ENCODE measurements at regions not wholly inside any gene's neighbourhood (a gene's known extent, or its start where the extent isn't known, plus 50 kb on each side); places are given as distances from the start of the nearest gene placed in this dataset.
"Not testable (repeated sequence)": the region's sequence is repeated elsewhere in the genome, so short reads cannot be mapped to it uniquely, and the experiment has no call there.

DNA sequence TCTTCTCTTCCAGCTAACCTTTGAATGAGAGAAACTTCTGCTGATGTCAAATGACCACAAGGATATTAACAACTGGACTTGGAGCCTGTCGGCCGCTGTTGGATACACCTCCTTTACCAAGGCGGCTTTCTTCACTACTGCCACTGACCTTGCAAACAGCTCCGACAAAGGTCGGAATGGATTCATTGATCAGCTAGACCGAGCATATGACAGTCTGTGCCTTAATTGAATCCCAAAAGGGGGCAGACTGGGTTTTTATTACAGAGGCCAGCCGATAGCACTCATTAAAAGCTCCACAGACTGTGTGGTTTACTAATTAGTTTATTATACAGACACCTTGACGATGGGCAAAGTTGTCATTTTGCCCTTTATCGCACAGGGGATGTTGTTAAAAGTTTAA lies 394.5 kb downstream of the RERGL start:
- DNase-seq (ENCODE audit: low spot score) = no peak

DNA sequence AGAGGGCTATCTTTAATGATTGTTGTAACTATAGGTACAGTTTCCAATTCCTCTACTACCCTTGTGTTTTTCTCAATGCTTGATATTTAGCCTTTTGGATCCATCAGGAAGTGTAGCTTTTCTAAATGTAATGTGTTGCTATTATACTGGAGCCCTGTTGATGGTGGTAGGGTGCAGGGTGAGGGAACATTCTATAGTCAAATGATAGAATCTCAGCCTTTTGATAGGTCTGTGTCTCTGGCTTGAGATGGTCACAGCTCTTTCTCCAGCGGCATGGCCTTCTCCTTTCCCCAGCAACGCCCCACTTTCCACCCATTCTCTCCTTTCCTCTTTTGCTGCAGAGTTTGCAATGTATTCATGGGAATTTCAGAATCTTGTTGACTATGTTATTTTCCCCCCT lies 398.6 kb downstream of the RERGL start:
- DNase-seq (ENCODE audit: low spot score) = no peak

- DNase-seq (ENCODE audit: low spot score) = no peak
These were observed 409.8 kb downstream of the RERGL start for GRCh38 chr12:17680220-17680619.

GRCh38 chr12:17666641-17667324 lies 423.2 kb downstream of the RERGL start:
- DNase-seq (ENCODE audit: low spot score) = no peak

GRCh38 chr12:17665839-17666238 lies 424.2 kb downstream of the RERGL start:
- no peak for DNase-seq (ENCODE audit: low spot score)

DNA sequence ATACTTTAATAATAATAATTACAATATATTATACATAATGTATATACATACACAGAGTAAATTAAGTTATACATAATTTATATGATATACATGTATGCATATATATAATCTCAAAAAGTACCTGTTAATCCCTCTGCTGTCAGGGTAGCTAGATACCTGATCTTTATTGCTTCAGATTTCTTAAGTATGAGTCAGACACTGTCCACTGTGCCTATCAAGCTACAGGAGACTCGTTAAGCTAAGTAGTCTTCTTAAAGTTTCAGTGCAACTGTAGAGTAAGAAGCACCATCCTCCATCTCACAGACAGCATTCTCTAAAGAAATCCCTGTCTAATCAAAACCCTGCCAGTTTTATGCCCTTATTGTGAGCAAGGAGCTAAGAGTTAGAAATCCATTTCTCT lies 428.7 kb downstream of the RERGL start:
- no peak for DNase-seq (ENCODE audit: low spot score)

DNA sequence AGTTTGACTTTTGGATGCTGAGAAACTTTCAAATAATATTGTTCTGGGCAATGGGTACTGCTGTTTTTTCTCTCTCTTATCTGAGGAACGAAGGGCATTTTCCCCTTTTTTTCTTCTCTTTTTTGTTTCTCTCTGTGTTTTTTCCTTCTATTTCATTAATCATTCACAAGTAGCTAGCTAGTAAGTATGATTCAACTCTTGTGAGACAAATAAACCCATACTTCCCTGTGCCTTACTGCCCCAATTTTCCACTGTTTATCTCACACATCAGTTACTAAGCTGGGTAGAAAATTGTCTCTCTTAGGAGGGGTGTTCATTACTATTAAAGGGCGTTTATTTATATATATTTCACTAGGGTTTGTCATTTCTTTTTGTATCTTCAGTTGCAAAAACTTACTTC lies 437.6 kb downstream of the RERGL start:
- no peak for DNase-seq (ENCODE audit: low spot score)

GRCh38 chr12:17642340-17642650 lies 447.7 kb downstream of the RERGL start:
- no peak for DNase-seq (ENCODE audit: low spot score)

GRCh38 chr12:17640615-17641014 lies 449.4 kb downstream of the RERGL start:
- no peak for DNase-seq (ENCODE audit: low spot score)

DNA sequence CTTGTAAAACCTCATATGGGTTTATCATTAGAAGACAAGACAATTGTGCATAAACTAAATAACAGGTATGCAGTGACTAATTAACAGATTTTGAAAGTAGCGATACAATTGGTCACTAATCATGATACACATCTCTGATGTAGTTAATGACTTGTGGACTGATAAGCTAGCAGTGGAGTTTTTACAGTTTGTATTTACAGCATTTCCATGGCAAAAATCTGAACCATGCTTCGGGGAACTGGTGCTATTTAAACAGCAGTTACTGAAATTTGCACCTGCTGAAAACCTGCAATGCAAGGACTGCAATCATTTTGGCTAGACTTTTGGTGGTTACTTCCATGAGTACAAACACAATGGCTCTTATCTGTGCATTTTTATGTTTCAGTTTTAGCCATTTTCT lies 471.2 kb downstream of the RERGL start:
- no peak for DNase-seq (ENCODE audit: low spot score)

- DNase-seq (ENCODE audit: low spot score) = no peak
These were observed 480.3 kb downstream of the RERGL start for GRCh38 chr12:17609701-17610100.

DNA sequence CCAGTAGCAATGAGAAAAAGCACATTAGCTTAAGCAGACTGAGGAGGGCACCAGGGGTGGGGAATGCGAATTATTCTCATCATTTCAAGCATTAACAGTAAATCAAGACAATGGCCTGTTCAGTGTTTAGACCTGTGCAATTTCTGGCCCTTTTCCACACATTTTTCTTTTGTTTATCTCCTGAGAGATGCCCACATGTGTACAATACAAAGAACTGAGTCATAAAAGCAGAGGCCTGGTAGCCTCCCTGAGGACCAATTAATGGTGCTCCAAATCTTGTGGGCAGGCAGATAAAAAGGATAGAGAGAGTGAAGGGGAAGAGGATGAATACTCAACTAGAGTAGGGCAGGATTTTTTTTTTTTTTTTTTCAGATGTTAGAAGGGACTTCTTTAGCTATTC lies 480.8 kb downstream of the RERGL start:
- DNase-seq (ENCODE audit: low spot score) = no peak

GRCh38 chr12:17595111-17595510 lies 494.9 kb downstream of the RERGL start:
- DNase-seq (ENCODE audit: low spot score) = no peak

- DNase-seq (ENCODE audit: low spot score) = no peak
These were observed 496.1 kb downstream of the RERGL start for GRCh38 chr12:17593715-17594406.

DNA sequence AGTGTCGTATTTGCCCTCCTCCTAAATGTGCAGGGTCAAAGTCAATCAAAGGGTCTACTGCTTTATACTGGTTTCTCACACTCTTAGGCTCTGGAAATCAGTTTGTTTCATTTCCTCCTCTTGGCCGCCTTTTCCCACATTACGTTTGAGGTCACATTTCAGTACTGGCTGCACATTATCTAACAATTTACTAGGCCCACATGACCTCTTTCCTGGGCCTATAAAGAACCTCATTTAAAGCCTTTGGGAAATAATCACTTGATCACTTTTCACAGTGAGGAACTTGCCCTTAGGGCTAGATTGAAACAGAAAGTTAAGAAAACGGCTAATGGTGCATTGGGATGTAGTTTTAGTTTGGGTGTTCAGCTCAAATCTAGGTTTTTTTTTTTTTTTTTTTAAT lies 497.5 kb downstream of the RERGL start:
- DNase-seq (ENCODE audit: low spot score) = no peak

GRCh38 chr12:17591005-17591681 lies 498.9 kb downstream of the RERGL start:
- DNase-seq (ENCODE audit: low spot score) = no peak

DNA sequence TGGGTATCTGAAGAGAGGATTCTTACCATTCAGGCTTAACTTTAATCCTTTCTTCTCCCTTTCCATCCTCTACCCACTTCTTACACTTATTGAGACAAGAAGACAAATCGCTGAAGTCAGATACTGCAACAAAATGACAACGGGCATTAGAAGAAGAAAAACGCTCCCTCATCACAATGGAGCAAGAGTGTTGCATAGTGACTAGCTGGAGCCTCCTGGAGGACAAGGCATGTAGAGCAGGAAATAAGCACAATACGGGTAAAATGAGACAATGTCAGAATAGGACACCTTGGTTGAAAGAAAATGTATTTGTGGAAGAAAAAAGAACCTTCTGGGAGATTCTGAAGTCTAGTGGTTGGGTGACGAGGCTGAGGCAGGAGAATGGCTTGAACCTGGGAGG lies 501.0 kb downstream of the RERGL start:
- peak; percentile 37 for DNase-seq (ENCODE audit: low spot score)

DNA sequence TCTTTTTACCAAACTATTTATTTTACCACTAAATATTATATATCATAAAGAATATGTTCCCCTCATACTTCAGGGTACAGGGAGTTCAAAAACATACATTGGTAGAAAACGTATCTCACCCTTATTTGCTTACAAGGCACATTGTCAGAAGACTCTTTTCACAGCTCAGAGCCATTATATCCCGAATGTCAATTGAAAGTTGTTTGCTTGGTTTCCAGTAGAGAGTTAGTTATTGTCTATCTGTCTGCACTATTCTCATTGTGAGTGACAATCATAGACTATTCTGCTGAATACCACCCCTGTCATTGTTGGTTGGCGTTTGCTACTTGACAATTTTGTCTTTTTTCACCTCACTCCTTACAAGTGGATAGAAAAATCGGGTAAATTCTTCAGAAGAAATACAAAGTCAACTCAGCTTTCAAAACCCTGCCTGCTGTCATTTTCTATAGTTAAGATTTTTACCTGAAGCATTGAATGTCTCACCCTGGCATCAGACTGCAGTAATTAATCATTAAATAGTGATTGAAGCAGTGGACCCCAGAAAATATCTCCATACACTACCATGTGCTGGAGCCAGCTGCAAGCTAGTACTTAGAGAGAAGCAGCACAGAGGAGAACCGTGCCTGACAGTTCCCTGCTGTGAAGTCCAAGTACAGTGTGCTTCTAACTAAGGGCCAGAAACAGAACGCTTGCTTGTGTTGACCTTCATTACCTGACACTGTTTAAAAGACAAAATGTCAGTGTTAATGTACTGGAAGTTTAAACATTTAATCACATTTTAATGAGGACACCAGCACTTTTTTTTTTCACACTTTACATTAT lies 510.6 kb downstream of the RERGL start:
- DNase-seq (ENCODE audit: low spot score) = no peak

DNA sequence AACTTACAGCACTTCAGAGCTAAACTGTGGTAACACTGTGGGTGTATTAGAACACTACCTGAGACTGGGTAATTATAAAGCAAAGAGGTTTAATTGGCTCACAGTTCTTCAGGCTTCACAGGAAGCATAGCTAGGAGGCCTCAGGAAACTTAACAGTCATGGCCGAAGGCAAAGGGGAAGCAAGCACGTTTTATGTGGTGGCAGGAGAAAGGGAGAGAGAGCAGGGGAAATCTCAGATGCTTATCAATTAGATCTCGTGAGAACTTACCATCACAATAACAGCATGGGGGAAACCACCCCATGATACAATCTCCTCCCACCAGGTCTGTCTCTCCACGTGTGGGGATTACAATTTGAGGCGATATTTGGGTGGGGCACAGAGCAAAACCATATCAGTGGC lies 512.6 kb downstream of the RERGL start:
- no peak for DNase-seq (ENCODE audit: low spot score)

DNA sequence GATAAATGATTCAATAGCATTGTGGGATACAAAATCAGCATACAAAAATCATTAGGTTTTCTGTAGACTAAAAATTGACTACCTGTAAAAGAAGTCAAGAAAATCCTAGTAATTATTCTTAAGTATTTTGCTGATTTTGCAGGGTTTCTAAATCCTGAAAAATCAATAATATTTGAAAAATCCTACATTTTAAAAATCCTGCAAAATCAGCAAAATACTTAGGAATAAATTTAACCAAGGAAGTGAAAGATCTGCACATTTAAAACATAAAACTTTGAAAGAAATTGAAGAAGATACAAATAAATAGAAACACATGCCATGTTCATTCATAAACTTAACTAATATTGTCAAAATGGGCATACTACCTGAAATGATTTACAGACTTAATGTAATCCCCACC lies 517.7 kb downstream of the RERGL start:
- no peak for DNase-seq (ENCODE audit: low spot score)

DNA sequence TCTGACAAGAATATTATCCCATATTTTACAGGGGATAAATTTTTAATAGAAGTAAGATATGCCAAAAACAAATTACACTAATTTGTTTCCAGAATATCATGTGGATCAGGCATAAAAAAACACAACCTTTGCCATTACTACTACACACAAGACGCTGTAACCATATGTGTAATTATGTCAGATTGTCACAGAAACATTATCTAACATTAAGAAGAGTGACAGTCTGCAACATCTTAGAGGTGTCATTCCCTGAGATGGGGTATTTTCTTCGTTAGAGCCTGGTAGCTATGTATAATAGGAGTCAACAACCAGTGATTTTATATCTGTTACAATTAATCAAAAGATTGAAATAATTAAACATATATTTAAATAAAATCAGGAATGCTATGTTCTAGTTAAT lies 518.9 kb downstream of the RERGL start:
- DNase-seq (ENCODE audit: low spot score) = no peak

DNA sequence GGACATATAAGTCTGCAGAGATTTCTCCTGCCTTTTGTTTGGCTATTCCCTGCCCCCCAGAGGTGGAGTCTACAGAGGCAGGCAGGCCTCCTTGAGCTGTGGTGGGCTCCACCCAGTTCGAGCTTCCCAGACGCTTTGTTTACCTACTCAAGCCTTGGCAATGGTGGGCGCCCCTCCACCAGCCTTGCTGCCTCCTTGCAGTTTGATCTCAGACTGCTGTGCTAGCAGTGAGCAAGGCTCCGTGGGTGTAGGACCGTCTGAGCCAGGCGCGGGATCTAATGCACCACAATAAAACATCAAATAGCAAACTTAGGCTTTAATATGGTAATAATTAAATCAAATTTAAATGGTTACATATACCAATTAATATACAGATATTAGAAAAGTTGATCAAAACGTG lies 525.4 kb downstream of the RERGL start:
- DNase-seq (ENCODE audit: low spot score) = not testable (repeated sequence)

GRCh38 chr12:17550011-17550410 lies 540.0 kb downstream of the RERGL start:
- DNase-seq (ENCODE audit: low spot score) = no peak

Data from mucosa of gallbladder (tissue), 1 donor.